ENCODE measurements at regions not wholly inside any gene's neighbourhood (a gene's known extent, or its start where the extent isn't known, plus 50 kb on each side); places are given as distances from the start of the nearest gene placed in this dataset.

- TF ChIP-seq TAF1 (IDR thresholded peaks at IDR 0.05; ENCODE audit: borderline replicate concordance, insufficient read depth, low read length) (no peak), SIN3A (IDR thresholded peaks at IDR 0.05; ENCODE audit: borderline replicate concordance, insufficient read depth, low read length) (no peak), FOXP2 (optimal IDR thresholded peaks at IDR 0.05; ENCODE audit: borderline replicate concordance, extremely low read depth, extremely low read length, insufficient read depth) (no peak), REST (IDR thresholded peaks at IDR 0.05; ENCODE audit: insufficient read depth in 1 of 2, low read depth in 2 of 2, low read length in 2 of 2) (no peak), POLR2AphosphoS5 (IDR thresholded peaks at IDR 0.05; ENCODE audit: low read depth, low read length) (no peak)
Measured at GRCh38 chr11:91091563-91091962, 868.7 kb upstream of the CHORDC1 start.

GRCh38 chr11:91086028-91086427 lies 863.2 kb upstream of the CHORDC1 start:
- TF ChIP-seq REST (IDR thresholded peaks at IDR 0.05; ENCODE audit: insufficient read depth in 1 of 2, low read depth in 2 of 2, low read length in 2 of 2) (no peak), TAF1 (IDR thresholded peaks at IDR 0.05; ENCODE audit: borderline replicate concordance, insufficient read depth, low read length) (no peak), POLR2AphosphoS5 (IDR thresholded peaks at IDR 0.05; ENCODE audit: low read depth, low read length) (no peak), SIN3A (IDR thresholded peaks at IDR 0.05; ENCODE audit: borderline replicate concordance, insufficient read depth, low read length) (no peak), FOXP2 (optimal IDR thresholded peaks at IDR 0.05; ENCODE audit: borderline replicate concordance, extremely low read depth, extremely low read length, insufficient read depth) (no peak)

DNA sequence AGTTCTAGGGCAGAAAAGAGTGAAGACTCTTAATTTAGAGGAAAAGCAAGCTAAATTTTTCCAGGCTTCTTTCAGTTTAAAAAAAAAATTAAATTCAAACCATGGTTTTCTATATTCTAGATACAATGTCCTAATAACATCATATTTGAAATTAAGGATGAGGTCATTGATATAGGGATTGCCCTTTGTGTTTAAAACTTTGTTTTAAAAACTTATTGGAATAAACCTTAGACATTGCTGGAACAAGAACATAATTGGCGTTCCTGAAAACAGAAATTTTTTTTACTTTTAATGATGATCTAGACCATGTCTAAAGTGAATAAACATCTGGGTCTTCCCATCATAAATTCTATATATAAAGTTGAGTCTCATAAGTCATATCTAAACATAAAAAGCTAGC lies 859.4 kb upstream of the CHORDC1 start:
- TF ChIP-seq REST (IDR thresholded peaks at IDR 0.05; ENCODE audit: insufficient read depth in 1 of 2, low read depth in 2 of 2, low read length in 2 of 2) (no peak), TAF1 (IDR thresholded peaks at IDR 0.05; ENCODE audit: borderline replicate concordance, insufficient read depth, low read length) (no peak), FOXP2 (optimal IDR thresholded peaks at IDR 0.05; ENCODE audit: borderline replicate concordance, extremely low read depth, extremely low read length, insufficient read depth) (no peak), SIN3A (IDR thresholded peaks at IDR 0.05; ENCODE audit: borderline replicate concordance, insufficient read depth, low read length) (no peak), POLR2AphosphoS5 (IDR thresholded peaks at IDR 0.05; ENCODE audit: low read depth, low read length) (no peak)

DNA sequence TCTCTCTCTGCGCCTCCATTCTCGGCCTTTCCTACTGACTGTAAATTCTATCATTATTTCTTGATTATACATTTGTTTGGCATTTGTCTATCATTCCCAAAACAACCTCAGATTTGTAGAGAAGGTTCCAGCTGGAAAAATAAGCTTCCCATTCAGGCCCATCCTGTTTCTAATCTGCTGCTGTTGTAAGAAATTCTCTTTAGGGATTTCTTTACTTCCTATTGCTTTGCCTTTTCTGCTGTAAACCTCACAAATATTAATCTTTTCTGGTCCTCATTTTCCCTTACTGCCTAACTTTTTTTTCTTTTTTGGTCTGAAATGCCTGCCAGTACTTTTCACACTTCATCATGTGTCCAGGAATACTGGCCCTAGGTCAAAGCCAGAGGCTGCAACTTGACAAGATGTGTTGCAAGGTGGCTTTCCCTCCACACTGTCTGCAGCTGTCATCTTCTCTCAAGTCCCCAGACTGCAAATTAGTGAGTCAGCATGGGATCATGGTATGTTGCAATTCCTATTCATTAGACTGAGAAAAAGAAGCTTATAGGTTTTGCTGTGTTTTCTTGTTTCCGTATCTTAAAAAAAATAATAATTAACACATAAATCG lies 858.7 kb upstream of the CHORDC1 start:
- TF ChIP-seq TAF1 (IDR thresholded peaks at IDR 0.05; ENCODE audit: borderline replicate concordance, insufficient read depth, low read length) (no peak), POLR2AphosphoS5 (IDR thresholded peaks at IDR 0.05; ENCODE audit: low read depth, low read length) (no peak), SIN3A (IDR thresholded peaks at IDR 0.05; ENCODE audit: borderline replicate concordance, insufficient read depth, low read length) (no peak), FOXP2 (optimal IDR thresholded peaks at IDR 0.05; ENCODE audit: borderline replicate concordance, extremely low read depth, extremely low read length, insufficient read depth) (no peak), REST (IDR thresholded peaks at IDR 0.05; ENCODE audit: insufficient read depth in 1 of 2, low read depth in 2 of 2, low read length in 2 of 2) (no peak)
